H1 (cell line): ENCODE measurements at regions not wholly inside any gene's neighbourhood (a gene's known extent, or its start where the extent isn't known, plus 50 kb on each side); places are given as distances from the start of the nearest gene placed in this dataset.

Source experiments
- CTCF ChIA-PET: fragments of 300-600 bp; sonication (Branson Sonifier 250); formaldehyde crosslinking; loops from one replicate; lab custom pipeline; 2021; ENCODE audit not compliant: partially characterized antibody; lab: Charles Lee
- POLR2A ChIA-PET: fragments of 300-600 bp; sonication (Branson Sonifier 250); formaldehyde crosslinking; loops from one replicate; lab custom pipeline; 2021; ENCODE audit warnings: inconsistent platforms; ENCODE audit not compliant: partially characterized antibody; lab: Charles Lee
- DNase-seq, 2 experiments: peaks; one replicate each; pipeline versions ENCODE4 v3.0.0 to v3.0.0-alpha.2; 2010 to 2022; ENCODE audit warnings: low spot score in 2 of 2, low read depth in 1 of 2, mixed read lengths in 1 of 2
- FAIRE-seq: peaks from 2 replicates; lab custom pipeline; 2011; peaks lifted over from hg19 to GRCh38; lab: Jason Lieb, UNC
- H2AFZ ChIP-seq: 2 replicates; pipeline ENCODE4 v1.8.1; 2012; ENCODE audit warnings: low read length, inconsistent platforms
- H2AK5ac ChIP-seq: 2 replicates; pipeline ENCODE4 v1.6.1; 2013; ENCODE audit warnings: low read depth, low read length
- H2BK120ac ChIP-seq: replicated peaks from 2 replicates; pipeline ENCODE3; 2013; ENCODE audit warnings: low read depth, low read length, inconsistent platforms
- H2BK12ac ChIP-seq: 2 replicates; pipeline ENCODE4 v1.6.1; 2013; ENCODE audit warnings: low read depth, low read length
- H2BK15ac ChIP-seq: 2 replicates; pipeline ENCODE4 v1.6.1; 2013; ENCODE audit warnings: low read length
- H2BK20ac ChIP-seq: 2 replicates; pipeline ENCODE4 v1.6.1; 2013; ENCODE audit warnings: low read length
- H2BK5ac ChIP-seq: 2 replicates; pipeline ENCODE4 v1.6.1; 2013; ENCODE audit warnings: low read depth, low read length
- H3K14ac ChIP-seq: 2 replicates; pipeline ENCODE4 v1.6.1; 2013; ENCODE audit warnings: inconsistent platforms; ENCODE audit not compliant: insufficient read length
- H3K18ac ChIP-seq: 2 replicates; pipeline ENCODE4 v1.6.1; 2013; ENCODE audit warnings: low read length; ENCODE audit errors: extremely low read depth
- H3K23ac ChIP-seq: 2 replicates; pipeline ENCODE4 v1.6.1; 2013; ENCODE audit warnings: inconsistent platforms; ENCODE audit not compliant: insufficient read length
- H3K23me2 ChIP-seq: 2 replicates; pipeline ENCODE4 v1.6.1; 2013; ENCODE audit warnings: low read depth, low read length
- H3K27ac ChIP-seq: 2 replicates; pipeline ENCODE4 v1.6.1; 2011; ENCODE audit warnings: low read depth, low read length, inconsistent platforms
- H3K27me3 ChIP-seq, 4 experiments: replicated peaks in 1 of 4; 1 replicate in 1 of 4; 2 replicates in 3 of 4; pipeline versions ENCODE4 v1.6.1 to v1.8.1; 2011 to 2013; ENCODE audit warnings: low read length in 3 of 4, mild to moderate bottlenecking in 3 of 4, inconsistent platforms in 2 of 4, mixed read lengths in 2 of 4, moderate library complexity in 1 of 4; ENCODE audit not compliant: control insufficient read depth in 3 of 4, insufficient read depth in 3 of 4; ENCODE audit errors: extremely low read depth in 1 of 4
- H3K36me3 ChIP-seq, 4 experiments: 2 replicates each; pipeline versions ENCODE4 v1.6.1 to v1.8.1; 2011 to 2013; ENCODE audit warnings: mild to moderate bottlenecking in 4 of 4, low read length in 3 of 4, moderate library complexity in 2 of 4, control low read depth in 1 of 4, inconsistent platforms in 1 of 4; ENCODE audit not compliant: insufficient read depth in 4 of 4, control insufficient read depth in 2 of 4
- H3K4ac ChIP-seq: replicated peaks from 2 replicates; pipeline ENCODE3; 2013; ENCODE audit warnings: low read length, low read depth, mixed read lengths, inconsistent platforms; ENCODE audit not compliant: insufficient read length
- H3K4me1 ChIP-seq, 4 experiments: replicated peaks in 1 of 4; 1 replicate in 1 of 4; 2 replicates in 3 of 4; pipeline versions ENCODE4 v1.6.1 to v1.8.1; 2011 to 2013; ENCODE audit warnings: low read length in 3 of 4, inconsistent platforms in 2 of 4, mixed read lengths in 1 of 4; ENCODE audit not compliant: insufficient read depth in 4 of 4, control insufficient read depth in 3 of 4
- H3K4me2 ChIP-seq, 2 experiments: 2 replicates each; pipeline versions ENCODE4 v1.6.1 to v1.8.1; 2011 to 2013; ENCODE audit warnings: low read depth in 2 of 2, low read length in 2 of 2, control low read depth in 1 of 2, inconsistent platforms in 1 of 2, mild to moderate bottlenecking in 1 of 2; ENCODE audit not compliant: insufficient read depth in 1 of 2
- H3K4me3 ChIP-seq, 4 experiments: fragments of 200-600, 300-600 bp in 1 of 4; sonication (generic), shearing (Covaris generic), sonication (Bioruptor Twin) in 1 of 4; 2 replicates each; pipeline versions ENCODE4 v1.5.1 to v1.8.1; 2011 to 2016; ENCODE audit warnings: low read length in 4 of 4, low read depth in 3 of 4, control low read depth in 2 of 4, inconsistent platforms in 2 of 4, mild to moderate bottlenecking in 2 of 4, mixed read lengths in 1 of 4, moderate library complexity in 1 of 4; ENCODE audit not compliant: insufficient read depth in 2 of 4; ENCODE audit errors: extremely low read depth in 1 of 4
- H3K56ac ChIP-seq: replicated peaks from 2 replicates; pipeline ENCODE3; 2013; ENCODE audit warnings: low read depth, mild to moderate bottlenecking, mixed read lengths, low read length, inconsistent platforms; ENCODE audit not compliant: insufficient read length
- H3K79me1 ChIP-seq: 2 replicates; pipeline ENCODE4 v1.6.1; 2013; ENCODE audit warnings: low read depth, low read length, control low read depth
- H3K79me2 ChIP-seq, 2 experiments: 2 replicates each; pipeline versions ENCODE4 v1.6.1 to v1.8.1; 2012 to 2013; ENCODE audit warnings: low read length in 2 of 2, mild to moderate bottlenecking in 2 of 2, inconsistent platforms in 1 of 2; ENCODE audit not compliant: insufficient read depth in 2 of 2, control insufficient read depth in 1 of 2
- H3K9ac ChIP-seq, 4 experiments: replicated peaks in 1 of 4; 1 replicate in 1 of 4; 2 replicates in 3 of 4; pipeline versions ENCODE4 v1.6.1 to v1.8.1; 2011 to 2013; ENCODE audit warnings: low read depth in 3 of 4, low read length in 3 of 4, control low read depth in 2 of 4, mild to moderate bottlenecking in 2 of 4, moderate library complexity in 2 of 4, inconsistent platforms in 1 of 4; ENCODE audit errors: extremely low read depth in 1 of 4
- H3K9me3 ChIP-seq, 2 experiments: 2 replicates each; pipeline versions ENCODE4 v1.6.1 to v1.8.1; 2012 to 2013; ENCODE audit warnings: mild to moderate bottlenecking in 2 of 2, moderate library complexity in 2 of 2, control low read depth in 1 of 2, inconsistent platforms in 1 of 2, low read depth in 1 of 2, low read length in 1 of 2, mixed read lengths in 1 of 2; ENCODE audit not compliant: insufficient read depth in 2 of 2
- H4K20me1 ChIP-seq, 2 experiments: replicated peaks in 1 of 2; 2 replicates each; pipeline versions ENCODE3 to v1.8.1; 2011 to 2013; ENCODE audit warnings: inconsistent platforms in 2 of 2, low read length in 2 of 2, mild to moderate bottlenecking in 1 of 2; ENCODE audit not compliant: insufficient read depth in 2 of 2, control insufficient read depth in 1 of 2
- H4K5ac ChIP-seq: 2 replicates; pipeline ENCODE4 v1.6.1; 2013; ENCODE audit warnings: low read length, low read depth, mixed read lengths, inconsistent platforms; ENCODE audit not compliant: insufficient read length
- H4K8ac ChIP-seq: 2 replicates; pipeline ENCODE4 v1.8.0; 2013; ENCODE audit warnings: mild to moderate bottlenecking, moderate library complexity, low read length, inconsistent platforms; ENCODE audit not compliant: insufficient read depth; ENCODE audit errors: extremely low read depth
- H4K91ac ChIP-seq: replicated peaks from 2 replicates; pipeline ENCODE3; 2013; ENCODE audit warnings: low read length, mixed read lengths, inconsistent platforms; ENCODE audit not compliant: insufficient read length
- ASH2L ChIP-seq: fragments of 200-600, 300-600 bp; sonication (generic); IDR thresholded peaks from one replicate; pipeline ENCODE4 v1.7.1; 2017; ENCODE audit warnings: low read length
- EZH2 ChIP-seq: fragments of 200-600 bp; sonication (generic); IDR thresholded peaks from 2 replicates; pipeline ENCODE4 v1.7.1; 2012; ENCODE audit warnings: low read depth, mild to moderate bottlenecking, moderate library complexity, low read length, inconsistent platforms; ENCODE audit not compliant: severe bottlenecking
- HDAC2 ChIP-seq, 2 experiments: fragments of 300-600 bp in 1 of 2; sonication (generic) in 1 of 2; IDR thresholded peaks; 2 replicates each; pipeline ENCODE4 v1.6.1; 2011 to 2012; ENCODE audit warnings: low read depth in 2 of 2, low read length in 2 of 2, mild to moderate bottlenecking in 2 of 2, moderate library complexity in 2 of 2, borderline replicate concordance in 1 of 2, inconsistent platforms in 1 of 2
- KDM4A ChIP-seq: IDR thresholded peaks from one replicate; pipeline ENCODE4 v1.7.1; 2012; ENCODE audit warnings: low read depth, mild to moderate bottlenecking, moderate library complexity, low read length, inconsistent platforms; ENCODE audit not compliant: severe bottlenecking
- TBP ChIP-seq: IDR thresholded peaks from 2 replicates; pipeline ENCODE4 v1.6.1; 2011; ENCODE audit warnings: low read depth, low read length, improper control_type of control experiment
- WGBS, 2 experiments: shearing (Covaris generic) in 1 of 2; methylation state at CpG; one replicate each; pipeline versions ENCODE4 v1.1.6 to v1.1.7; 2013 to 2015; ENCODE audit warnings: low lambda C conversion rate in 2 of 2, mixed read lengths in 2 of 2, inconsistent platforms in 1 of 2, low coverage in 1 of 2, missing lambda C conversion rate in 1 of 2; ENCODE audit not compliant: insufficient replicate concordance in 2 of 2, insufficient coverage in 1 of 2, insufficient read length in 1 of 2; ENCODE audit errors: extremely low coverage in 1 of 2, missing lambda C conversion rate in 1 of 2; 5-methylcytosine and 5-hydroxymethylcytosine counted together

DNA sequence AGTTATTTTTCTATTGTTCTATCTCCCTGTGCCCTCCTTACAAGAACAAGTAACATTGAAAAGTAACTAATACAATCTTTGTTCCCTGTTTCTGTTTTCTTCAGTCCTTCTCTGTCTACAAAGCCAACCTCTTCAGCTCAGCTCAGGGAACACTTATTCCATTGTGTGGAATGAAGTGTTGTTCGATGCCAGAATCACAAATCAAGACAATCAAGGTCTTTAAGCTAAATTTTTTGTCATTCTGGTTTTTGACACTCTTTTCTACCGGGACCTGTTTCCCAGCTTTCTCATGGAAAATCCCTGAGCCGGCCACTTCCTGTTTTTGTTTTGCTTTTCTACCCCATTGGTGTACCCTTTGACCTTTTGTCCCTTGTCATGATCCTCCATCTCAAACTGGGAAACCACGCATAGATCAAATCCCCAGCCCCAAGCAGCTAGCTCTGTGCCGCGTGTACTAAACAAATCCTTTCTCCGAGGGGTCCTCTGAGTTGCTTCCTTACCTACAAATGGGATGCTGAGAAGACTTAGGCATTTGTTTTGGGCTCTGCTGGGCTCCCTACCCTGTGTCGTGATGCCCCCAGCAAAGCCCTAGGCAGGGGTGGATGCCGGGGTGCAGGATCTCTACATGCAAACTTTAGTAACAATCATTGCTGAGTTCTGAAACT lies 141.8 kb downstream of the TOMM20 start:
- H3K9ac ChIP-seq: no peak overlapping the region
- 61% methylated on average over 9 of the region's 9 CpGs; no CpG with 5 or more reads in 1 of the 2 experiments for WGBS, 2 experiments
- peak overlapping the region; percentile 1 to 24; a peak in 2 of 4 replicates for H3K4me2 ChIP-seq
- ChIA-PET POLR2A (interaction anchor here (1.4 to 2.6 kb wide), 3 partner anchors 11 to 104 kb away, joined by 5 to 9 read pairs (median 6); no protein-coding TSS in a partner anchor), CTCF (interaction anchor here (0.8 to 2.6 kb wide), 4 partner anchors 9 to 104 kb away, joined by 3 to 8 read pairs (median 4); no protein-coding TSS in a partner anchor)
- peak overlapping the region; percentile 83 for H4K91ac ChIP-seq
- no peak overlapping the region for H3K23ac ChIP-seq
- no peaks in the 10 kb centered on the region for H3K79me1 ChIP-seq
- H4K20me1 ChIP-seq: no peaks in the 10 kb centered on the region
- H3K56ac ChIP-seq: no peak overlapping the region
- peaks cover 5 to 14% (median 9%) of the 10 kb centered on the region in 4 experiments; a peak in 6 of 7 replicates for H3K4me1 ChIP-seq
- H3K27me3 ChIP-seq: no peaks in the 10 kb centered on the region
- peak overlapping the region; percentile 75; the same call in 1 of the 2 replicates for H2BK20ac ChIP-seq
- H3K9me3 ChIP-seq: no peaks in the 10 kb centered on the region
- H4K8ac ChIP-seq: no peak overlapping the region
- peak overlapping the region; percentile 68; the same call in 1 of the 2 replicates for H2AFZ ChIP-seq
- H2BK12ac ChIP-seq: peak overlapping the region; percentile 97
- FAIRE-seq (no peak), DNase-seq (no peak)
- peak overlapping the region; percentile 46 for H3K27ac ChIP-seq
- no peak overlapping the region for H3K14ac ChIP-seq
- H4K5ac ChIP-seq: no peak overlapping the region
- no peak overlapping the region; a peak in 1 of 8 replicates for H3K4me3 ChIP-seq
- H3K79me2 ChIP-seq: no peaks in the 10 kb centered on the region
- peak overlapping the region; percentile 76 for H2BK5ac ChIP-seq
- H3K4ac ChIP-seq: no peak overlapping the region
- H3K18ac ChIP-seq: peak overlapping the region; percentile 82; the same call in 1 of the 2 replicates
- H2BK120ac ChIP-seq: peak overlapping the region; percentile 68
- no peak overlapping the region for H2AK5ac ChIP-seq
- H3K36me3 ChIP-seq: no peaks in the 10 kb centered on the region
- H2BK15ac ChIP-seq: no peak overlapping the region
- 0 out of 2 replicates have a peak, but pooled peaks cover 2% of the 10 kb centered on the region for H3K23me2 ChIP-seq
- TF ChIP-seq KDM4A: no peak
- TF ChIP-seq ASH2L: peak; percentile 24
- no peak for TF ChIP-seq EZH2
- no peak for TF ChIP-seq TBP
- no peak for TF ChIP-seq HDAC2 (IDR thresholded peaks at IDR 0.05; ENCODE audit: borderline replicate concordance in 1 of 2, low read depth in 2 of 2, low read length in 2 of 2)
